Activated CD4-positive, alpha-beta memory T cell treated with anti-CD3 and anti-CD28 coated beads for 36 hours (primary cell): ENCODE measurements at regions not wholly inside any gene's neighbourhood (a gene's known extent, or its start where the extent isn't known, plus 50 kb on each side); places are given as distances from the start of the nearest gene placed in this dataset.

Experiments
- CTCF ChIA-PET: fragments of 350-600 bp; sonication (Branson Sonifier 250); formaldehyde crosslinking; loops from one replicate; lab custom pipeline; 2021; ENCODE audit warnings: antibody characterized with exemption, inconsistent platforms; lab: Charles Lee
- POLR2A ChIA-PET: fragments of 350-600 bp; sonication (Branson Sonifier 250); formaldehyde crosslinking; loops from one replicate; lab custom pipeline; 2021; ENCODE audit warnings: antibody characterized with exemption; lab: Charles Lee
- DNase-seq: peaks from one replicate; pipeline ENCODE4 v3.0.0-alpha.2; 2020
- H3K27ac Mint-ChIP-seq: one replicate; pipeline ENCODE4 v1.8.0; 2021; ENCODE audit warnings: mixed read lengths
- H3K27me3 Mint-ChIP-seq: one replicate; pipeline ENCODE4 v1.8.0; 2021; ENCODE audit warnings: mixed read lengths
- H3K36me3 Mint-ChIP-seq: one replicate; pipeline ENCODE4 v1.8.0; 2021; ENCODE audit warnings: mixed read lengths
- H3K4me1 Mint-ChIP-seq: one replicate; pipeline ENCODE4 v1.8.0; 2021; ENCODE audit warnings: low read depth, mixed read lengths
- H3K4me3 Mint-ChIP-seq: one replicate; pipeline ENCODE4 v1.8.0; 2021; ENCODE audit warnings: mild to moderate bottlenecking, mixed read lengths
- H3K9me3 Mint-ChIP-seq: one replicate; pipeline ENCODE4 v1.8.0; 2021; ENCODE audit warnings: mixed read lengths
- intact Hi-C: fragments of 100-400 bp; cut with micrococcal nuclease; formaldehyde crosslinking; loops from one replicate; pipeline ENCODE4 v1.15.1; 2023

DNA sequence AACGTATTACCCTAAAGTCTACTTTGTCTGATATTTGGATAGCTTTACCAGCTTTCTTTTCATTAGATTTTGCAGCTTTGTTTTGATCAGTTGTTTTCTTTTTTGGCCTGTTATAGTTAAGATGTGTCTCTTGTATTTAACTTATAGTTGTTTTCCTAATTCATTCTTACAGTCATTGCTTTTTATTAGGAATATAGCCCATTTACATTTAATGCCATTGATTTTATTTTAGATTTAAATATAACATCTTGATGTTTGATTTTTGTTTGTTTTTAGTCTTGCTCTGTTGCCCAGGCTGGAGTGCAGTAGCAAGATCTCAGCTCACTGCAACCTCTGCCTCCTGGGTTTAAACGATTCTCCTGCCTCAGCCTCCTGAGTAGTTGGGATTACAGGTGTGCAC, 215.9 kb upstream of the HDAC4 start:
- ChIA-PET POLR2A (no interaction called here), CTCF (no interaction called here)
- Mint-ChIP-seq H3K27ac (no peak overlapping the region), H3K4me1 (peaks cover 12% of the 10 kb centered on the region), H3K9me3 (peaks cover 11% of the 10 kb centered on the region), H3K4me3 (no peak overlapping the region), H3K36me3 (peaks cover 3% of the 10 kb centered on the region), H3K27me3 (no peaks in the 10 kb centered on the region)
- no peak for DNase-seq
- intact Hi-C loops = no loop called here

DNA sequence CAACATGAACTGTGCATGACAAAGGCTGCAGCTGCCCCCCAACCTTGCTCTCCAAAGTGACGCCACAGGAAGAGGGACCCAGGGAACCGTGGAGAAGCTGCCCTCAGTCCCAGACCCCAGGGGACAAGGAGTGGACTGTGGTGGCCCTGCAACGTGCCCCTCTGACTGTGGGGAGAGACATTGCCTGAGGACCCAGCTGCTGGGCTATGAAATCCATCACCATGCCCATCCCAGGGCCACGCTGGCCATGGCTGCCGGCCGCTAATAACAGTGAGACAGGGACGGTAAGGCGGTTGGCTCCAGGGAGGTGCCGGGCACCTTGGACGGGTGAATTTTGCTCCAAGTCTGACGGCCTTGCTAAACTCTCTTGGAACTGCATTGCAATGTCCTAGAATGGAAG, 211.3 kb upstream of the HDAC4 start:
- no peaks in the 10 kb centered on the region for H3K36me3 Mint-ChIP-seq
- H3K27me3 Mint-ChIP-seq = no peaks in the 10 kb centered on the region
- intact Hi-C loops = no loop called here

DNA sequence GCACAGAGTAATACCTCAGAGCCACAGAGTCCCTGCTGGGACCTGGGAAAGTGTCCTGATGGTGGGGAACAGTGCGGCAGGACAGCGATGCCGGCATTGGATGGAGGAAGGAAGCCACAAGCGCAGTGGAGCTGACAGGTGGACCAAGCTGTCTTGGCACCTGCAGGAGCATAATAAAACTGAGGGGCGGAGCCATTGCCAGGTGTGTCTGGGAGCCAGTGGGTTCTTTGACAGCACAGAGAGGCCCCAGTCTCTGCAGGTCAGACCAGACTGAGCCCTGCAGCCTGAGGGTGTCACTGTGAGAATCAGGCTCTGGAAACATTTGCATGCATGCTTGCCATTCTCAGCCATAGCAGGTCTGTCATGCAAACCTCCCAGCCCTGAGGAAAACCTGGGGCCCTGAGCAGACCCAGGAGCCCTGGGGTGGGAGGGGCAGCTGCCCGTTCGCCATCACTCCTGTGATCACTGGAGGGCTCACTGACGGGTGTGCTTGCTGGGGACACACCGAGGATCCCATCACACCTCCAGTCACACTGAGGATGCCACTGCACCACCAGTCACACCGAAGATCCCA, 210.5 kb upstream of the HDAC4 start:
- Mint-ChIP-seq H3K36me3 (no peaks in the 10 kb centered on the region), H3K9me3 (no peaks in the 10 kb centered on the region), H3K27ac (no peak overlapping the region), H3K4me3 (no peak overlapping the region), H3K4me1 (no peaks in the 10 kb centered on the region), H3K27me3 (no peaks in the 10 kb centered on the region)
- DNase-seq = no peak
- intact Hi-C loops = no loop called here
- POLR2A ChIA-PET = no interaction called here
- CTCF ChIA-PET = no interaction called here

More for the DNA sequence above, 211.3 kb upstream of the HDAC4 start:
- Mint-ChIP-seq H3K9me3 (peaks cover 7% of the 10 kb centered on the region), H3K27ac (no peak overlapping the region), H3K4me1 (no peaks in the 10 kb centered on the region), H3K4me3 (no peak overlapping the region)
- CTCF ChIA-PET = no interaction called here
- POLR2A ChIA-PET = no interaction called here
- no peak for DNase-seq

DNA sequence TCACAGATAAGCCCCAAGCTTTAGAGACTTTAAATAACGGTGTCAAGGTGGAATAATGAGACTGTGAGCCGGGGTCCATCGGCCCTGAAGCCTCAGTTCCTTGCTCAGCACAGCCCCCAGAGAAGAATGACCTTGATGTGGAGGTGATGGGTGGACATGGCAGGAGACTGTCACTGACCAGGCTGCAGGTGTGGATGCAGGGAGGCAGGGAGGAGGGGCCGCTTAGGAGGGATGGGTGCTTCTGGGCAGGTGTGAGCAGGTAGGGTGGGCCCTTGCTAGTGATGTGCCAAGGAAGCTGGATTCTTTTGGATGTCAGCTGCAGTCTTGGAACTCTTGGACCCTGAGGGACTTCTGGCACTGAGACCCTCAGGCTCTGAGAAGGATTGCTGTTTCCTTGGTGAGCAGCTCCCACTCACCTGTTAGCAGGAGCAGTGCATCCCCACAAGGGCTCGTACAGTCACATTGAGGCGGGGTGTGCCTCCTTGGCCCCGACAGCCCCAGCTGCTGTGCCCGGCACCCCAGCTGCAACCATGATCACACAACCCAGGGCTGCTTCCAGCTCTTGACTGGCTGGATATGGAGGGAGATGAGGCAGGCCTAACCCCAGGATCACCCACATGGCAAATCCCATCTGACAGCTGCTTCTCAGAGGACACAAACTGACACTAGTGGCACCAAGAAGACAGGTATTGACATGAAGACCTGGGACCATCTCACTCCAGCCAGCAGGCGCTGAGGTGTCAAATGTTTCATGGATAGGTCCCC, 209.8 kb upstream of the HDAC4 start:
- DNase-seq = no peak
- no peaks in the 10 kb centered on the region for H3K36me3 Mint-ChIP-seq
- intact Hi-C loops = no loop called here
- no peak overlapping the region for H3K4me3 Mint-ChIP-seq
- H3K4me1 Mint-ChIP-seq = peaks cover 4% of the 10 kb centered on the region
- H3K27ac Mint-ChIP-seq = no peak overlapping the region
- H3K9me3 Mint-ChIP-seq = no peaks in the 10 kb centered on the region
- ChIA-PET CTCF (no interaction called here), POLR2A (no interaction called here)
- H3K27me3 Mint-ChIP-seq = peaks cover 2% of the 10 kb centered on the region

DNA sequence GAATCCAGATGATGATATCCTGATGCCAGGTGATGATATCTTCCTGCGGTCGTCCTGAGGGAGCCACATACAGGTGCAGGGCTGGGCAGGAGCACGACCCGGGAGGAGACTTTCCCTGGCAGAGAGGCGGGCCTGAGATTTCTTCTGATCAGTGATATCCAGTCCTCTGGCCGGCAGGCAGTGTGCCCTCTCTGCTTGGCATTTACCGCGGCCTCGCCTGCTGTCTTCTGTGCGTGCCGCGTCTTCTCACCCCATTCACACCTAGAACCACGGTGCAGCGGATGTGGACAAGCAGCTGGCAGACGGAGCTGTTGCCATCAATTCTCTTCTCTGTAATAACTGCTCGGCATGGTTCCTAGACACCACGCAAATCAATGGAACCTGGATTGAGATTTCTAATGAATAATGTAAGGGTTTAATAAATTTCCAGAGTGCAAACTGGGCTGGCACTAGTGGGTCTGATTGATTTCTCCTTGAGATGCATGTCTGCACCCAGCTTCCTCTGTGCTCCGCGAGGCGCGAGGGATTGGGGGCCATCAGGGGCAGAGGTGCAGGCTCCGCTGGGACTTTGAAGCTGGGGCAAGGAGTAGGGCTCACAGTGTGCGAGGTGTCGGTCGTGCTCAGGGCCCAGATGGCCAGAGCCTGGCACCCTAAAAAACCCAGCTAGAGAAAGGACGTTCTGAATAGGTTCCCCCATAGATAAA, 208.9 kb upstream of the HDAC4 start:
- no peak for DNase-seq
- POLR2A ChIA-PET = no interaction called here
- intact Hi-C loops = no loop called here
- H3K27ac Mint-ChIP-seq = no peak overlapping the region
- no peak overlapping the region for H3K4me3 Mint-ChIP-seq
- H3K9me3 Mint-ChIP-seq = no peaks in the 10 kb centered on the region
- H3K4me1 Mint-ChIP-seq = peaks cover 4% of the 10 kb centered on the region
- H3K36me3 Mint-ChIP-seq = no peaks in the 10 kb centered on the region
- H3K27me3 Mint-ChIP-seq = peaks cover 3% of the 10 kb centered on the region
- CTCF ChIA-PET = no interaction called here

DNA sequence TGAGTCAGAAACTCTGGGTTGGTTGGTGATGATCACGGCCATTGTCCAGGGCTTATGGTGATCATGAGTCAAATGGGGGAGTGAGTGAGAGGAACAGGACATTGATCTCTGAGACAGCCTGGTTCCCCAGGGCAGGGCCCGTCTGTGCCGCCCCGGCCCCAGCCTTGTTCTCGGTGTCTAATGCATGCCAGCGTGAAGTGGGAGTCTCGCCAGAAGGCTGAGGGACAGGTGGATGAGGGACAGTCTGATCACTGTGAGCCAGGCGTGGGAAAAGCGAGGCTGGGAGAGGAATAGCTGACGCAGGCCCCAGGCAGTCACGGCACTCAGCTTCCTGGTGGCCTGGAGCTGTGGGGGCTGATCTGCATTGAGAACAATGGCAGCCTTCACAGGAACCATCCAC, 208.3 kb upstream of the HDAC4 start:
- ChIA-PET POLR2A (no interaction called here), CTCF (no interaction called here)
- H3K36me3 Mint-ChIP-seq = no peaks in the 10 kb centered on the region
- H3K9me3 Mint-ChIP-seq = no peaks in the 10 kb centered on the region
- no peak overlapping the region for H3K4me3 Mint-ChIP-seq
- intact Hi-C loops = no loop called here
- H3K27ac Mint-ChIP-seq = no peak overlapping the region
- peaks cover 3% of the 10 kb centered on the region for H3K27me3 Mint-ChIP-seq
- no peak for DNase-seq
- peaks cover 4% of the 10 kb centered on the region for H3K4me1 Mint-ChIP-seq

DNA sequence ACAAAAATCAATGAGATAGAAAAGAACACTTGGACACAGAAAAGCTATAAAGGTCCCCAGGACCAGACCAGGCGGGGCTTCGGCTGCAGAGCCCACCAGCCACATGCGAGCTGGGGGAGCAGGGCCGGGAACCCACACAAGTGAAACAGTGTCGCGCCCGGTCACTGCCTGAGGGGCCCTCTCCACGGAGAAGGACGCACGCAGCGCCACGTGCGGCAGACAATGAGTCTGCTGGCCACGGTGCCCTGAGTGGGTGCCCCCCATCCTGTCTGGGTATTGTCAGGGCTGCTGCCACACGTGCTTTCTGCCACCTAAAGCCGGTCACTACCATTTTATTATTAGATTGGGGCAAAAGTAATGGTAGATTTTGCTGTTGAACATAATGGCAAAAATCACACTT, 207.9 kb upstream of the HDAC4 start:
- Mint-ChIP-seq H3K36me3 (no peaks in the 10 kb centered on the region), H3K4me3 (no peak overlapping the region), H3K4me1 (peaks cover 4% of the 10 kb centered on the region), H3K27me3 (peaks cover 3% of the 10 kb centered on the region), H3K9me3 (no peaks in the 10 kb centered on the region), H3K27ac (no peak overlapping the region)
- intact Hi-C loops = no loop called here
- no peak for DNase-seq
- POLR2A ChIA-PET = no interaction called here
- CTCF ChIA-PET = no interaction called here

DNA sequence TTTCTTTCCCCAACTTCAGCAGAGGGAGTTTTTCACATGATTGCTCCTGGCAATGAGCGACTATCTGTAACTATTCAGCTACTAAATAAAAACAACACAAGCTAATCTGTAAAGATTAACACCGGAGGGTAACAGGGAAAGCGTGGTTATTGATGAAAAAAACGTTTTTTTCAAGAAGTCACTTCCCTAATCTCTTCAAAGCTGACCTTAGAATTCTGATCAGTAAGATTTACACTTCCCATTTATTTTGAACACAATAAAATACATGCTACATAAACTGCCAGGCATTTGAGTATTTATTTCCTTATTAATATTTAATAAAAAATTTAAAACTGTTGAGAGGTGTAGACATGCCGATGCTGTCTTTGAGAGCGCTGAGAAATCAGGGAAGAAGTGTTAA, 207.4 kb upstream of the HDAC4 start:
- Mint-ChIP-seq H3K36me3 (no peaks in the 10 kb centered on the region), H3K27me3 (peaks cover 3% of the 10 kb centered on the region), H3K4me3 (no peak overlapping the region), H3K27ac (no peak overlapping the region), H3K4me1 (peaks cover 4% of the 10 kb centered on the region), H3K9me3 (no peaks in the 10 kb centered on the region)
- intact Hi-C loops = no loop called here
- ChIA-PET CTCF (no interaction called here), POLR2A (no interaction called here)
- no peak for DNase-seq

DNA sequence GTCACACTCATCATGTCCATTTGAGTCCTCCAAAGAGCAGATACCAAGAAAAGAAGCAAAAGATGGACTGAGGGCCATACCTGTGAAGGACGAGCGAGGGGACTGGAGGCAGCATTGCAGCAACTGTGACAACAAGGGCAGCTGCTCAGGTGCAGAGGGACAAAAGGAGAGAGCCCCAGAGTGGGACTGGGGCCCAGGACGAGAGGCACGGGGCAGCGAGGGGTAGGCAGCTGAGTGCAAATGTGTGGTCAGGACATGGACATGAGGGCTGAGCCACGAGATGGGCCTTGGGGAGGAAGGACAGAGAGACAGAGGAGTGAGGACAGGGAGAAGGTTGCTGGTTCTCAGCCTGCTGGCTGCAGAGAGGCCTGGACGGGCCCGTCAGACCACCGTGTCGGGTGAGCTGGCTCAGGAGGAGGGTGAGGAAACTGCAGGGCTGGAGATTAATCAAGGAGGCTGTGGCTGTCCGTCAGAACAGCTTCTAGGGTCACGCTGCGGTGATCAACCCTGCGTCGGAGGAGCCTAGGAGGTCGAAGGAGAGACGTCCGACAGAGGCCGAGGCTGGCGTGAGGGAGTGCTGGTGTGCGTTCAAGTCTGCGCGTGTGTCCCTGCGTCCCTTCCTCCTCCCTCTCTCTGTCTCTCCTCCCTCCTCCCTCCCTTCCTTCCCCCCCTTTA, 206.8 kb upstream of the HDAC4 start:
- H3K36me3 Mint-ChIP-seq = no peaks in the 10 kb centered on the region
- CTCF ChIA-PET = no interaction called here
- H3K9me3 Mint-ChIP-seq = no peaks in the 10 kb centered on the region
- POLR2A ChIA-PET = no interaction called here
- H3K4me1 Mint-ChIP-seq = peaks cover 6% of the 10 kb centered on the region
- no peak for DNase-seq
- peaks cover 3% of the 10 kb centered on the region for H3K27me3 Mint-ChIP-seq
- intact Hi-C loops = no loop called here
- H3K27ac Mint-ChIP-seq = no peak overlapping the region
- H3K4me3 Mint-ChIP-seq = no peak overlapping the region

DNA sequence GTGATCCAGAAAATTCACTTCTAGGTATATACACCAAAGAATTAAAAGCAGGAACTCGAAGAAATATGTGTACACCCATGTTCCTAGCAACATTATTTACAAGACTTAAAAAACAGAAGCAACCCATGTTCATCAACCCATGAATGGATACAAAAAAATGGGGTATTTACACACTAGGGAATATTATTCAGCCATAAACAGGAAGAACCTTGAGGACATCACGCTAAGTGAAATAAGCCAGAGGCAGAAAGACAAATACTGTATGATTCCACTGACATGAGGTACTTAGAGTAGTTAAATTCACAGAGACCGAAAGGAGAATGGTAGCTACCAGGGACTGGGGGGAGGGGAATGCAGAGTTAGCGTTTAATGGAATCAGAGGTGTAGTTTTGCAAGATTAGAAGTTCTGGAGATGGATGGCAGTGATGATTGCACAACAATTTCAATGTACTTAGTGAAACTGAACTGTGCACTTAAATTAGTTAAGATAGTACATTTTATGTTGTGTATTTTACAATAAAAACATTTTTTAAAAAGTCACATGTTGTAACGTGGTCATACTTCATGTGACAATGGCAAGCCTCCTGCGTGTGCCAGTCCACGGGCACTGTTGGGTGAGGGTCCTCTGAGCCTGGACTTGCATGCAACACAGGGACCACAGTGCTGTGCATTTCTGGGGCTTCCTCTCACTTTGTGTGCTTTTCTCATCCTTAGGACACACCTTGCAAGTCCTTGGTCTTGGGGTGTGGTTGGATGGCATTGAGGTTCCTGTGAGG, 206.1 kb upstream of the HDAC4 start:
- H3K27me3 Mint-ChIP-seq = peaks cover 3% of the 10 kb centered on the region
- ChIA-PET CTCF (no interaction called here), POLR2A (no interaction called here)
- H3K4me3 Mint-ChIP-seq = no peak overlapping the region
- H3K4me1 Mint-ChIP-seq = peaks cover 12% of the 10 kb centered on the region
- intact Hi-C loops = no loop called here
- H3K9me3 Mint-ChIP-seq = no peaks in the 10 kb centered on the region
- no peak overlapping the region for H3K27ac Mint-ChIP-seq
- no peaks in the 10 kb centered on the region for H3K36me3 Mint-ChIP-seq
- DNase-seq = no peak

DNA sequence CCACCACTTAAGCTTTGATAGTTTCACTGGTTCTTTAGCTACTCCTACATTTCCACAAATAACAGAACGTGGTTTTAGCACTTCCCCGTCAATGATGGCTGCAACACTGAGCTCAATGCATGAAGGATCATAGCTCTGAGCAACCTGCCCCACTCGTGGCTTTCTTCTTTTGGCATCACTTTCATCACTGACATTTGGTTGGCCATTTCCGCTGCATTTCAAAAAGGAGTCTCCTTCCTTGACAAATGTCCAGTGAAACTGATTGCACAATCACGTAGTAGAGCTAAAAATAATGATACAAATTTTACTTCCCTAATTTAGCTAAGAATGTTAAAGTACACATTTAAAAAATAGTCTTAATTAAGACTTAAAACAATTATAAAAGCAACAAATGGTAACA, 205.2 kb upstream of the HDAC4 start:
- no peak for DNase-seq
- Mint-ChIP-seq H3K9me3 (no peaks in the 10 kb centered on the region), H3K36me3 (no peaks in the 10 kb centered on the region), H3K27ac (no peak overlapping the region), H3K27me3 (peaks cover 3% of the 10 kb centered on the region), H3K4me1 (peaks cover 17% of the 10 kb centered on the region), H3K4me3 (no peak overlapping the region)
- intact Hi-C loops = no loop called here
- ChIA-PET CTCF (no interaction called here), POLR2A (no interaction called here)

DNA sequence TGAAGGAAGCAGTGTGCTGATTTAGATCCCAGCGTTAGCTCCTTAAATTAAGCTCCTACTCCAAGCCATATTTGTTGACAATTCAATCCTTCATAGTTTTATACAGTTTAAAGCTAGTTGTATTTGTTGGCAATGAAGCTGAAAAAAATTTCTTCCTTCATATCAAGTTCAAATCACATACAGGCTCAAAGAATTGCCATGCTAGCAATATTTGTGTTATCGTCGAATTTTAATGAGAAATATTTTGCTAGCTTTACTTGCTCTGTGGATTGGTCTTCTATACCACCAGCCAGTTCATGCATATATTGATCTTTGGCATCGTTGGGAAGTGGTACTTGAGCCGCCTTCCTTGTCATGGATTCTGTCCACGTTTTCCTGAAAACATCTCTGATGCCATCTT, 204.6 kb upstream of the HDAC4 start:
- peaks cover 3% of the 10 kb centered on the region for H3K27me3 Mint-ChIP-seq
- POLR2A ChIA-PET = no interaction called here

More for the DNA sequence above, 204.6 kb upstream of the HDAC4 start:
- Mint-ChIP-seq H3K4me1 (peaks cover 17% of the 10 kb centered on the region), H3K9me3 (no peaks in the 10 kb centered on the region), H3K27ac (no peak overlapping the region), H3K4me3 (no peak overlapping the region), H3K36me3 (no peaks in the 10 kb centered on the region)
- no peak for DNase-seq
- CTCF ChIA-PET = no interaction called here
- intact Hi-C loops = no loop called here
